ACHN (cell line): ENCODE measurements at regions not wholly inside any gene's neighbourhood (a gene's known extent, or its start where the extent isn't known, plus 50 kb on each side); places are given as distances from the start of the nearest gene placed in this dataset.

Experiments
- DNase-seq: peaks from one replicate; pipeline ENCODE4 v3.0.0-alpha.2; 2015
- in situ Hi-C: cut with HindIII; loops from 2 replicates; pipeline ENCODE4 v1.10.0; 2017; ENCODE audit warnings: low sequenced_read_pairs, low pct_ligation_motif_present, low pct_unique_long_range_greater_than_20kb

GRCh38 chr13:73129023-73129422, 70.2 kb downstream of the KLF5 start:
- DNase-seq: no peak
- in situ Hi-C loops: no loop called here
